Stomach (tissue), 4 donors: ENCODE measurements at regions not wholly inside any gene's neighbourhood (a gene's known extent, or its start where the extent isn't known, plus 50 kb on each side); places are given as distances from the start of the nearest gene placed in this dataset.

Experiments
- CTCF ChIP-seq, 7 experiments: fragments of 450-650 bp in 4 of 7; fragments of 200-600 bp in 3 of 7; sonication (generic) in 3 of 7; IDR thresholded peaks; one replicate each; pipeline ENCODE4 v1.5.1; 2016 to 2019; ENCODE audit warnings: antibody characterized with exemption in 7 of 7, control low read depth in 2 of 7, mild to moderate bottlenecking in 1 of 7
- EP300 ChIP-seq: sonication (generic); formaldehyde crosslinking; IDR thresholded peaks from one replicate; pipeline ENCODE4 v1.6.1; 2017; ENCODE audit warnings: antibody characterized with exemption
- POLR2AphosphoS5 ChIP-seq, 3 donors: sonication (generic); formaldehyde crosslinking; IDR thresholded peaks; one replicate each; pipeline ENCODE4 v1.6.1; 2016; ENCODE audit warnings: antibody characterized with exemption in 3 of 3

DNA sequence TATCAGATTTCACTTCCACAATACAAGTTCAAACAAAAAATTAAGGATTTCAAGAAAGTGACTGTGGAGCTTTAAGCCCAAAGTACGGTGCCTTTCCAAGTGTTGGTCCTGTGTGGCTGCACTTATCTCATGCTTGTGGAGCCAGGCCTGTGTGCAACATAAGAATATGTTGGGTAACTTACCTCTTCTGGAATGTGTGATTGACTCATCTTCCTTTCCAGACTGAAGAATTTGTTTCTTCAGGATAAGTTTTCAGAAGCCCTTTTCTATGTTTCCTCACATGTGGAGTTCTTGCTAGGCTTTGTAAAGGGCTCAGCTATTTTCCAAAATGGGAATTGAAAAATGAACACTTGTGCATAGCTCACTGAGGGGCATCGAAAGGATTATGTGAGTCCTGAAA is 485.1 kb upstream of the PAPPA start:
- TF ChIP-seq CTCF (IDR thresholded peaks at IDR 0.05) (no peak), POLR2AphosphoS5 (IDR thresholded peaks at IDR 0.05) (no peak), EP300 (no peak)
